ENCODE measurements at regions not wholly inside any gene's neighbourhood (a gene's known extent, or its start where the extent isn't known, plus 50 kb on each side); places are given as distances from the start of the nearest gene placed in this dataset.

DNA sequence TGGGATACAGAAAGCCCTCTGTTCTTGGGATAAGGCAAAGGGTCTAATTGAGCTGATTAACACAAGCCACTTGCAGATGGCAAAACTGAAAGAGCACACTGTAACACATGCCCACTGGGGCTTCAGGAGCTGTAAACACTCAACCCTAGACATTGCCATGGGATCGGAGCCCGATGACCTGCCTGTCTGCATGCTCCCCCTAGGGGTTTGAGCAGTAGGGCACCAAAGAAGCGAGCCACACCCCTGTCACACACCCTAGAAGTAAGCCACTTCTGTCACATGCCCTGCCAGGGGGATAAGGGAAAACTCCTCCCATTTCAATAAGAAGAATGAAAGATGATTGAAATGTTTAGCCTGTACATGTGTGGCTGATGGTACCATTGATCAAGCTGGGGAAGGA, 81.3 kb upstream of the IRX6 start:
- DNase-seq (no peak), ATAC-seq (no peak)
- H3K9me3 ChIP-seq (ENCODE audit: low read length) = no peaks in the 10 kb centered on the region
- CTCF ChIA-PET = no interaction called here
- no peaks in the 10 kb centered on the region for H3K36me3 ChIP-seq (ENCODE audit: low read depth, low read length)
- BruUV-seq (replicated peaks) = no TSS peak
- H3K4me1 ChIP-seq (ENCODE audit: insufficient read depth, low read length) = no peaks in the 10 kb centered on the region
- H3K4me3 ChIP-seq (ENCODE audit: low read length) = no peak overlapping the region
- no peaks in the 10 kb centered on the region for H3K79me2 ChIP-seq (ENCODE audit: low read length)
- no peaks in the 10 kb centered on the region for H4K20me1 ChIP-seq (ENCODE audit: low read length)
- no peaks in the 10 kb centered on the region for H3F3A ChIP-seq (ENCODE audit: low read length, unreplicated experiment)
- TF ChIP-seq EZH2phosphoT487 (IDR thresholded peaks at IDR 0.05; ENCODE audit: borderline replicate concordance, low read length) = no peak
- no peak for TF ChIP-seq EZH2 (IDR thresholded peaks at IDR 0.05; ENCODE audit: low read length, unreplicated experiment)
- H3K9ac ChIP-seq (ENCODE audit: low read length) = no peak overlapping the region
- no peaks in the 10 kb centered on the region for H3K27me3 ChIP-seq (ENCODE audit: low read length)
- H3K27ac ChIP-seq (ENCODE audit: low read length) = no peak overlapping the region
- H3K4me2 ChIP-seq (ENCODE audit: low read length) = no peak overlapping the region
- H3K9me2 ChIP-seq (replicated peaks; ENCODE audit: low read length) = no peaks in the 10 kb centered on the region
- no peak overlapping the region for H2AFZ ChIP-seq (ENCODE audit: low read length)
- POLR2A ChIA-PET (ENCODE audit: unreplicated experiment) = no interaction called here
- intact Hi-C loops (cut with micrococcal nuclease) = no loop called here

DNA sequence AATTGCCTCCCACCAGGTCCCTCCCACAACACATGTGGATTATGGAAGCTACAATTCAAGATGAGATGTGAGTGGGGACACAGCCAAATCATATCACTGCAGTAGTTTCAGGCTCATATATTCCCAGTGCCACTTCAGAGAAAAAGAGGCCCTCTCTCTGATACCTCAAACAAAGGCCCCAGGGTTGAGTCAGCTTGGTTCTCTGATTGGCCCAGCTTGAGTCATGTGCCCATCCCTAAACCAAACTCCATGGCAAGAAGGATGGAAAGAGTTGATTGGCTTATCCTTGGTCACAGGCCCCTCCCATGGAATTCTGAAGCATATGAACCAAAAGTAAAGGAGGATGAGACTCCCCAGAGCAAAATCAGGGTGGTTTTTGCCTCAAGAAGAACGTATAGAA, 75.9 kb upstream of the IRX6 start:
- no TSS peak for BruUV-seq (replicated peaks)
- Histone ChIP-seq H3K27me3 (ENCODE audit: low read length) (no peaks in the 10 kb centered on the region), H3K4me2 (ENCODE audit: low read length) (no peak overlapping the region), H2AFZ (ENCODE audit: low read length) (no peak overlapping the region), H3K4me1 (ENCODE audit: insufficient read depth, low read length) (no peaks in the 10 kb centered on the region), H3K9me2 (replicated peaks; ENCODE audit: low read length) (no peaks in the 10 kb centered on the region), H3F3A (ENCODE audit: low read length, unreplicated experiment) (no peaks in the 10 kb centered on the region), H3K36me3 (ENCODE audit: low read depth, low read length) (no peaks in the 10 kb centered on the region), H3K27ac (ENCODE audit: low read length) (no peak overlapping the region), H3K79me2 (ENCODE audit: low read length) (no peaks in the 10 kb centered on the region), H3K4me3 (ENCODE audit: low read length) (no peak overlapping the region), H3K9me3 (ENCODE audit: low read length) (no peaks in the 10 kb centered on the region), H4K20me1 (ENCODE audit: low read length) (no peaks in the 10 kb centered on the region), H3K9ac (ENCODE audit: low read length) (no peak overlapping the region)
- intact Hi-C loops (cut with micrococcal nuclease) = no loop called here
- ATAC-seq = no peak
- CTCF ChIA-PET = no interaction called here
- TF ChIP-seq, protein P1, sequence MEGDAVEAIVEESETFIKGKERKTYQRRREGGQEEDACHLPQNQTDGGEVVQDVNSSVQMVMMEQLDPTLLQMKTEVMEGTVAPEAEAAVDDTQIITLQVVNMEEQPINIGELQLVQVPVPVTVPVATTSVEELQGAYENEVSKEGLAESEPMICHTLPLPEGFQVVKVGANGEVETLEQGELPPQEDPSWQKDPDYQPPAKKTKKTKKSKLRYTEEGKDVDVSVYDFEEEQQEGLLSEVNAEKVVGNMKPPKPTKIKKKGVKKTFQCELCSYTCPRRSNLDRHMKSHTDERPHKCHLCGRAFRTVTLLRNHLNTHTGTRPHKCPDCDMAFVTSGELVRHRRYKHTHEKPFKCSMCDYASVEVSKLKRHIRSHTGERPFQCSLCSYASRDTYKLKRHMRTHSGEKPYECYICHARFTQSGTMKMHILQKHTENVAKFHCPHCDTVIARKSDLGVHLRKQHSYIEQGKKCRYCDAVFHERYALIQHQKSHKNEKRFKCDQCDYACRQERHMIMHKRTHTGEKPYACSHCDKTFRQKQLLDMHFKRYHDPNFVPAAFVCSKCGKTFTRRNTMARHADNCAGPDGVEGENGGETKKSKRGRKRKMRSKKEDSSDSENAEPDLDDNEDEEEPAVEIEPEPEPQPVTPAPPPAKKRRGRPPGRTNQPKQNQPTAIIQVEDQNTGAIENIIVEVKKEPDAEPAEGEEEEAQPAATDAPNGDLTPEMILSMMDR (conservative IDR thresholded peaks at IDR 0.05; ENCODE audit: low read depth, low read length) = no peak
- TF ChIP-seq EZH2phosphoT487 (IDR thresholded peaks at IDR 0.05; ENCODE audit: borderline replicate concordance, low read length) (no peak), EZH2 (IDR thresholded peaks at IDR 0.05; ENCODE audit: low read length, unreplicated experiment) (no peak)
- DNase-seq = no peak
- POLR2A ChIA-PET (ENCODE audit: unreplicated experiment) = no interaction called here

DNA sequence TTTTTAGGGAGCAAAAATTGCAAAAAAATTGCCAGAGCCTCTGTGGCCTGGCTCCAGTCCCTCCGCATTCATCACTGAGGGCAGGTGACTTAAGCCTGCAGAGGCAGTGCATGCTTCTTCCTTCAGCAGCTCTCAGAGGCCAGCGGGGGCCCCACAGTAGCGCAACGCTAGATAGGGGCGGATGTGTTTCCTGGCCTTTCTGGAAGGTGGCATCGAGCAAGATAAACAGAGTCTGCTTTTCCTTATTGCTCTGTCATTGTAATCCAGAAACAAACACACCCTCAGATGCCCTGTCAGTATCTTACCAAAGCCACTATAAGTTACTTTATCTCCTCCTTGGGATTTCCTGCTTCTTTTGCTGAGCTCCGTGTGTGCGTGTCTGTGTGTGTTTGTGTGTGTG, 75.5 kb upstream of the IRX6 start:
- Histone ChIP-seq H3K36me3 (ENCODE audit: low read depth, low read length) (no peaks in the 10 kb centered on the region), H3K27ac (ENCODE audit: low read length) (no peak overlapping the region), H3K9ac (ENCODE audit: low read length) (no peak overlapping the region), H3K9me3 (ENCODE audit: low read length) (no peaks in the 10 kb centered on the region), H3K4me2 (ENCODE audit: low read length) (no peak overlapping the region), H3F3A (ENCODE audit: low read length, unreplicated experiment) (no peaks in the 10 kb centered on the region), H3K4me1 (ENCODE audit: insufficient read depth, low read length) (no peaks in the 10 kb centered on the region), H2AFZ (ENCODE audit: low read length) (no peak overlapping the region), H3K79me2 (ENCODE audit: low read length) (no peaks in the 10 kb centered on the region), H3K27me3 (ENCODE audit: low read length) (no peaks in the 10 kb centered on the region), H4K20me1 (ENCODE audit: low read length) (no peaks in the 10 kb centered on the region), H3K9me2 (replicated peaks; ENCODE audit: low read length) (no peaks in the 10 kb centered on the region), H3K4me3 (ENCODE audit: low read length) (no peak overlapping the region)
- ChIA-PET POLR2A (ENCODE audit: unreplicated experiment) (no interaction called here), CTCF (no interaction called here)
- TF ChIP-seq EZH2 (IDR thresholded peaks at IDR 0.05; ENCODE audit: low read length, unreplicated experiment) (no peak), EZH2phosphoT487 (IDR thresholded peaks at IDR 0.05; ENCODE audit: borderline replicate concordance, low read length) (no peak)
- TF ChIP-seq, protein P1 (conservative IDR thresholded peaks at IDR 0.05; ENCODE audit: low read depth, low read length) = no peak
- BruUV-seq (replicated peaks) = no TSS peak
- DNase-seq = no peak
- intact Hi-C loops (cut with micrococcal nuclease) = no loop called here
- no peak for ATAC-seq
